BJ (cell line): ENCODE measurements at regions not wholly inside any gene's neighbourhood (a gene's known extent, or its start where the extent isn't known, plus 50 kb on each side); places are given as distances from the start of the nearest gene placed in this dataset.
A peak's percentile ranks its signal among the peaks of the same experiment; 100 is the strongest.

ENCODE experiments used
- CTCF ChIA-PET: fragments of 350-600 bp; formaldehyde crosslinking; extraction: SDS; loops from one replicate; lab custom pipeline; 2021; ENCODE audit warnings: antibody characterized with exemption, inconsistent platforms; lab: Yijun Ruan, JAX
- POLR2A ChIA-PET: fragments of 300-600 bp; sonication (Branson Sonifier 250); formaldehyde crosslinking; extraction: SDS; loops from one replicate; lab custom pipeline; 2021; ENCODE audit warnings: antibody characterized with exemption; lab: Charles Lee
- DNase-seq: peaks from one replicate; pipeline ENCODE4 v3.0.0-alpha.2; 2011; ENCODE audit warnings: low read depth
- H3K27me3 ChIP-seq: 2 replicates; pipeline ENCODE4 v1.6.0; 2011; ENCODE audit warnings: low read length; ENCODE audit not compliant: control insufficient read depth, insufficient read depth
- H3K36me3 ChIP-seq: 2 replicates; pipeline ENCODE4 v1.5.1; 2011; ENCODE audit warnings: low read length; ENCODE audit not compliant: control insufficient read depth, insufficient read depth
- H3K4me3 ChIP-seq: 2 replicates; pipeline ENCODE4 v1.5.1; 2011; ENCODE audit warnings: low read depth, mild to moderate bottlenecking, control low read depth, low read length
- CTCF ChIP-seq: IDR thresholded peaks from 2 replicates; pipeline ENCODE4 v1.5.1; 2011; ENCODE audit warnings: low read depth, mild to moderate bottlenecking, control low read depth, inconsistent platforms, low read length, moderate library complexity; ENCODE audit not compliant: insufficient read depth

GRCh38 chr3:31039145-31039544 is 144.7 kb upstream of the GADL1 start:
- TF ChIP-seq CTCF, result no peak
- Histone ChIP-seq H3K27me3 (no peaks in the 10 kb centered on the region), H3K4me3 (no peak overlapping the region), H3K36me3 (no peaks in the 10 kb centered on the region)
- ChIA-PET POLR2A (no interaction called here), CTCF (no interaction called here)
- DNase-seq, result no peak

- no peak for TF ChIP-seq CTCF
- ChIA-PET CTCF (no interaction called here), POLR2A (no interaction called here)
- no peak overlapping the region for H3K4me3 ChIP-seq
- DNase-seq, result no peak
- H3K27me3 ChIP-seq, result no peaks in the 10 kb centered on the region
- no peaks in the 10 kb centered on the region for H3K36me3 ChIP-seq
These were observed 146.9 kb upstream of the GADL1 start for GRCh38 chr3:31041161-31041978.

- DNase-seq, result peak; percentile 24
- Histone ChIP-seq H3K27me3 (no peaks in the 10 kb centered on the region), H3K4me3 (no peak overlapping the region), H3K36me3 (no peaks in the 10 kb centered on the region)
- ChIA-PET CTCF (no interaction called here), POLR2A (no interaction called here)
- no peak for TF ChIP-seq CTCF
These were observed 148.8 kb upstream of the GADL1 start for GRCh38 chr3:31043184-31043819.

- ChIA-PET POLR2A (no interaction called here), CTCF (interaction anchor here (1.4 kb wide), 1 partner anchor 24 kb away, joined by 3 read pairs; no protein-coding TSS in a partner anchor)
- Histone ChIP-seq H3K36me3 (no peaks in the 10 kb centered on the region), H3K4me3 (no peak overlapping the region), H3K27me3 (no peaks in the 10 kb centered on the region)
- no peak for TF ChIP-seq CTCF
- DNase-seq, result no peak
These were observed 153.2 kb upstream of the GADL1 start for GRCh38 chr3:31047673-31048072.

- no peaks in the 10 kb centered on the region for H3K36me3 ChIP-seq
- no peak for TF ChIP-seq CTCF
- no peak overlapping the region for H3K4me3 ChIP-seq
- no peaks in the 10 kb centered on the region for H3K27me3 ChIP-seq
- POLR2A ChIA-PET, result no interaction called here
- no peak for DNase-seq
- CTCF ChIA-PET, result interaction anchor here (1.4 kb wide), 1 partner anchor 25 kb away, joined by 3 read pairs; no protein-coding TSS in a partner anchor
These were observed 153.7 kb upstream of the GADL1 start for GRCh38 chr3:31048143-31048542.
